GM19455 (cell line): ENCODE measurements at regions not wholly inside any gene's neighbourhood (a gene's known extent, or its start where the extent isn't known, plus 50 kb on each side); places are given as distances from the start of the nearest gene placed in this dataset.

Source experiments
- ATAC-seq: cut with Tn5 transposase; IDR thresholded peaks from one replicate; pipeline ENCODE4 v1.9.1; 2021; ENCODE audit not compliant: unreplicated experiment

- no peak for ATAC-seq
Measured at GRCh38 chr1:199040076-199040905, 401.5 kb downstream of the PTPRC start.

- ATAC-seq: peak; percentile 100
Measured at GRCh38 chr1:199041173-199041914, 402.5 kb downstream of the PTPRC start.

- no peak for ATAC-seq
Measured at GRCh38 chr1:199042193-199042592, 403.4 kb downstream of the PTPRC start.

- ATAC-seq: no peak
Measured at GRCh38 chr1:199044191-199044590, 405.4 kb downstream of the PTPRC start.

GRCh38 chr1:199046618-199047017, 407.8 kb downstream of the PTPRC start:
- no peak for ATAC-seq

GRCh38 chr1:199054694-199055093, 415.9 kb downstream of the PTPRC start:
- no peak for ATAC-seq

GRCh38 chr1:199057322-199057721, 418.5 kb downstream of the PTPRC start:
- ATAC-seq: no peak

GRCh38 chr1:199058281-199058680, 419.4 kb downstream of the PTPRC start:
- no peak for ATAC-seq

GRCh38 chr1:199064971-199065370, 426.1 kb downstream of the PTPRC start:
- ATAC-seq: no peak

GRCh38 chr1:199067483-199067882, 428.6 kb downstream of the PTPRC start:
- ATAC-seq: peak; percentile 89

- ATAC-seq: no peak
Measured at GRCh38 chr1:199071080-199071479, 432.2 kb downstream of the PTPRC start.

- no peak for ATAC-seq
Measured at GRCh38 chr1:199073166-199073565, 434.3 kb downstream of the PTPRC start.

GRCh38 chr1:199075792-199076191, 437.0 kb downstream of the PTPRC start:
- ATAC-seq: no peak

GRCh38 chr1:199079994-199080393, 441.2 kb downstream of the PTPRC start:
- ATAC-seq: no peak

- ATAC-seq: peak; percentile 84
Measured at GRCh38 chr1:199081739-199082138, 442.9 kb downstream of the PTPRC start.

- no peak for ATAC-seq
Measured at GRCh38 chr1:199082778-199083389, 444.0 kb downstream of the PTPRC start.

GRCh38 chr1:199083680-199084079, 444.8 kb downstream of the PTPRC start:
- ATAC-seq: no peak

- ATAC-seq: no peak
Measured at GRCh38 chr1:199084293-199084692, 445.5 kb downstream of the PTPRC start.

GRCh38 chr1:199085903-199086302, 447.1 kb downstream of the PTPRC start:
- ATAC-seq: no peak

- ATAC-seq: no peak
Measured at GRCh38 chr1:199087144-199087543, 448.3 kb downstream of the PTPRC start.

- peak; percentile 90 for ATAC-seq
Measured at GRCh38 chr1:199089393-199090122, 450.7 kb downstream of the PTPRC start.
